HCT116 (cell line): ENCODE measurements at regions not wholly inside any gene's neighbourhood (a gene's known extent, or its start where the extent isn't known, plus 50 kb on each side); places are given as distances from the start of the nearest gene placed in this dataset.

Experiments used
- CBX3 ChIP-seq: IDR thresholded peaks from 2 replicates; pipeline ENCODE4 v1.6.1; 2012; ENCODE audit warnings: low read depth
- CTCF ChIP-seq, 3 experiments: fragments of 200-600 bp in 1 of 3; sonication (generic) in 1 of 3; IDR thresholded peaks in 2 of 3; conservative IDR thresholded peaks in 1 of 3; 2 replicates each; pipeline ENCODE4 v1.5.1; 2012 to 2017; ENCODE audit warnings: low read depth in 2 of 3, low read length in 2 of 3, antibody characterized with exemption in 1 of 3, borderline replicate concordance in 1 of 3, control low read depth in 1 of 3, mild to moderate bottlenecking in 1 of 3, mixed read lengths in 1 of 3, mixed run types in 1 of 3, moderate library complexity in 1 of 3; ENCODE audit not compliant: insufficient read depth in 1 of 3
- EGR1 ChIP-seq: IDR thresholded peaks from 2 replicates; pipeline ENCODE4 v1.6.1; 2012; ENCODE audit warnings: low read depth
- EZH2 ChIP-seq: fragments of 200-600 bp; sonication (generic); IDR thresholded peaks from 2 replicates; pipeline ENCODE4 v1.6.1; 2017; ENCODE audit warnings: antibody characterized with exemption, mixed run types
- EZH2phosphoT487 ChIP-seq: fragments of 200-600 bp; IDR thresholded peaks from 2 replicates; pipeline ENCODE4 v1.6.1; 2018; ENCODE audit warnings: antibody characterized with exemption, borderline replicate concordance
- FOSL1 ChIP-seq: IDR thresholded peaks from 2 replicates; pipeline ENCODE4 v1.6.1; 2012; ENCODE audit warnings: low read depth
- JUND ChIP-seq: IDR thresholded peaks from 2 replicates; pipeline ENCODE4 v1.6.1; 2012
- MAX ChIP-seq: IDR thresholded peaks from 2 replicates; pipeline ENCODE4 v1.6.1; 2012
- POLR2A ChIP-seq: IDR thresholded peaks from 2 replicates; pipeline ENCODE4 v1.7.0; 2011; ENCODE audit warnings: borderline replicate concordance; ENCODE audit not compliant: insufficient read depth, insufficient read length; ENCODE audit errors: extremely low read depth
- POLR2AphosphoS5 ChIP-seq: IDR thresholded peaks from 2 replicates; pipeline ENCODE4 v1.6.1; 2011; ENCODE audit warnings: mild to moderate bottlenecking, low read depth, low read length, moderate library complexity
- SP1 ChIP-seq: IDR thresholded peaks from 2 replicates; pipeline ENCODE4 v1.6.1; 2012; ENCODE audit warnings: low read depth

GRCh38 chr6:100132005-100132404, 138.0 kb upstream of the MCHR2 start:
- no peak for TF ChIP-seq MAX
- TF ChIP-seq POLR2A: no peak
- TF ChIP-seq CTCF (IDR thresholded peaks at IDR 0.05 in 2 of 3, conservative IDR thresholded peaks at IDR 0.05 in 1 of 3; ENCODE audit: borderline replicate concordance in 1 of 3, insufficient read depth in 1 of 3, low read depth in 2 of 3, low read length in 2 of 3): no peak
- TF ChIP-seq CBX3: no peak
- no peak for TF ChIP-seq EZH2
- TF ChIP-seq POLR2AphosphoS5: no peak
- TF ChIP-seq SP1: no peak
- no peak for TF ChIP-seq EGR1
- TF ChIP-seq EZH2phosphoT487: no peak
- TF ChIP-seq JUND: no peak
- no peak for TF ChIP-seq FOSL1
